Activated CD4-positive, alpha-beta memory T cell treated with anti-CD3 and anti-CD28 coated beads for 36 hours (primary cell): ENCODE measurements at regions not wholly inside any gene's neighbourhood (a gene's known extent, or its start where the extent isn't known, plus 50 kb on each side); places are given as distances from the start of the nearest gene placed in this dataset.

Experiments used
- CTCF ChIA-PET: fragments of 350-600 bp; sonication (Branson Sonifier 250); formaldehyde crosslinking; loops from one replicate; lab custom pipeline; 2021; ENCODE audit warnings: antibody characterized with exemption, inconsistent platforms; lab: Charles Lee
- POLR2A ChIA-PET: fragments of 350-600 bp; sonication (Branson Sonifier 250); formaldehyde crosslinking; loops from one replicate; lab custom pipeline; 2021; ENCODE audit warnings: antibody characterized with exemption; lab: Charles Lee
- DNase-seq: peaks from one replicate; pipeline ENCODE4 v3.0.0-alpha.2; 2020
- H3K27ac Mint-ChIP-seq: one replicate; pipeline ENCODE4 v1.8.0; 2021; ENCODE audit warnings: mixed read lengths
- H3K27me3 Mint-ChIP-seq: one replicate; pipeline ENCODE4 v1.8.0; 2021; ENCODE audit warnings: mixed read lengths
- H3K36me3 Mint-ChIP-seq: one replicate; pipeline ENCODE4 v1.8.0; 2021; ENCODE audit warnings: mixed read lengths
- H3K4me1 Mint-ChIP-seq: one replicate; pipeline ENCODE4 v1.8.0; 2021; ENCODE audit warnings: low read depth, mixed read lengths
- H3K4me3 Mint-ChIP-seq: one replicate; pipeline ENCODE4 v1.8.0; 2021; ENCODE audit warnings: mild to moderate bottlenecking, mixed read lengths
- H3K9me3 Mint-ChIP-seq: one replicate; pipeline ENCODE4 v1.8.0; 2021; ENCODE audit warnings: mixed read lengths
- intact Hi-C: fragments of 100-400 bp; cut with micrococcal nuclease; formaldehyde crosslinking; loops from one replicate; pipeline ENCODE4 v1.15.1; 2023

DNA sequence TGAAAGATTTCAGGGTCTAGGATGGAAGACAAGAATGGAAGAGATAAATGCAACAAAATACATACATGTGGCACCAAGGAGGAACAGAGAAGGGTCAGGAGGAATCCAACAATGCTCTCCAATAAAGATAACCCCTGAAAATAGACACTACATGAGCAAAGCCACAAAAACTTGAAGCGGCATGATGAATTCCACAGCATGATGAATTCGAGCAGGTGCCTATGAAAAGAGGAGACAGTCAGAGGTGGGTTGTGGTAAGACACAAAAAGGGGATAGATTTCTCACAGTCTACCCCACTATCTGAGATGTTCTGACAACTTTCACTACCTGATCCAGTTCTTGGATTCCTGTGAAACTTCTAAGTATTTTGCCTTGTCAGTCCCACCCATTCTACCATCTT is 81.5 kb upstream of the PAPPA start:
- POLR2A ChIA-PET: no interaction called here
- Mint-ChIP-seq H3K4me3 (no peak overlapping the region), H3K9me3 (no peaks in the 10 kb centered on the region), H3K36me3 (no peaks in the 10 kb centered on the region), H3K4me1 (no peaks in the 10 kb centered on the region), H3K27me3 (no peaks in the 10 kb centered on the region), H3K27ac (no peak overlapping the region)
- intact Hi-C loops: no loop called here
- DNase-seq: no peak
- CTCF ChIA-PET: no interaction called here

DNA sequence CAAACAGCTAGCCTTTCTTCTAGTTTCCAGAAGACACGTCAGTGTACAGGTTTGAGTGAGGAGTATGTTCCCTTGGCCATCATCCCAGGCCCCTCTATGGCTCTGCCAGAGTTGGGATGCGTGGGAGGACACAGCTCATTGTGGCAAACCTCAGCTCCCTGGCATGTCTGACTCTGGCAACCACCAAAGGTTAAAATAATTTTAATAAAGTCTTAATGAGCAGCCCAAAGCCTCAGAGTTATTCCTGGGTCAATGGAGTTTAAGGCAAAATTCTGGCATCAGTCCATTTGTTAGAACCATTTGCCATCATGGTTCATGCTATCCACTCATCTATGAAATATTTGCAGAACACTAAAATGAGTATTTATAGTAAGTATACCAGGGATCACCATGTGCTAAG is 79.8 kb upstream of the PAPPA start:
- Mint-ChIP-seq H3K27ac (no peak overlapping the region), H3K4me3 (no peak overlapping the region), H3K9me3 (no peaks in the 10 kb centered on the region), H3K4me1 (no peaks in the 10 kb centered on the region), H3K27me3 (no peaks in the 10 kb centered on the region), H3K36me3 (no peaks in the 10 kb centered on the region)
- intact Hi-C loops: no loop called here
- ChIA-PET POLR2A (no interaction called here), CTCF (no interaction called here)
- no peak for DNase-seq

DNA sequence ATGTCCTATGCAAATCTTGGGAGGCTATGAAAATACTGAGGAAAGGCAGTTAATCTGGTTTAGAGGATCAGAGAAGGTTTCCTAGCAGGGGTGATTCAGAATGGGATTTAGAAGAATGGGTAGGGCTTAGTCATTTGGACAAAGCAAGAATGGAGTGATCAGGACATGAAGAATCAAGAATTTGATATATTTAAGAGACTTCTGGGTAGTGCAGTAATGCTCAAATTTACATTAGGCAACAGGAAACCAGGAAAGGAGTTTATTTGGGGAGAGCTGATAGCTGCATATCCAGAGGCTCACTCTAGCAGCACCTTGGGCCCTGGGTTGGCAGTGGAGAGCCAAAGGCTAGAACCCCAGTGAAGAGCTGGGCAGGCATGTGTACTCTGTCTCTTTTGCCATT is 78.9 kb upstream of the PAPPA start:
- DNase-seq: no peak
- no peaks in the 10 kb centered on the region for H3K4me1 Mint-ChIP-seq
- H3K27me3 Mint-ChIP-seq: no peaks in the 10 kb centered on the region
- CTCF ChIA-PET: no interaction called here
- POLR2A ChIA-PET: no interaction called here
- no peaks in the 10 kb centered on the region for H3K9me3 Mint-ChIP-seq
- H3K36me3 Mint-ChIP-seq: no peaks in the 10 kb centered on the region
- intact Hi-C loops: no loop called here
- no peak overlapping the region for H3K27ac Mint-ChIP-seq
- no peak overlapping the region for H3K4me3 Mint-ChIP-seq

DNA sequence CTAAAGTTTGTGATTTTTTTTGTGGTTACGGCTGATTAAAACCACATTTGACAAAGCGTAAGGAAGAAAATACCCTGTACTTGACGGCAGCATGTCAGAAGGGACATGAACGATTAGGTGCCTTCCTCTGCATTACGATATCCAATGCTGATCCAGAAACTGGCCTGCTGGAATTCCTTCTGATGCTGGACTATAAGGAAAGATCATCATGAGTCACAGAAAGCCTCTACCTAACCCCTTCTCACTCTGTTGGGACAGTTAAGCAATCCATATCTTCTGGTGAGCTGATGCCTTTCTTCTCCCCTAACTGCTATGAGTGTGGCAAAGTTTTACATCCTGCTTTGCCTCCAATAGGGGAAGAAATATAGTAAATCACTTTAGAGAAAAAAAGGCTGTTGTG is 78.4 kb upstream of the PAPPA start:
- Mint-ChIP-seq H3K4me3 (no peak overlapping the region), H3K27me3 (no peaks in the 10 kb centered on the region), H3K27ac (no peak overlapping the region), H3K9me3 (no peaks in the 10 kb centered on the region), H3K36me3 (no peaks in the 10 kb centered on the region), H3K4me1 (no peaks in the 10 kb centered on the region)
- ChIA-PET CTCF (no interaction called here), POLR2A (no interaction called here)
- intact Hi-C loops: no loop called here
- DNase-seq: no peak

DNA sequence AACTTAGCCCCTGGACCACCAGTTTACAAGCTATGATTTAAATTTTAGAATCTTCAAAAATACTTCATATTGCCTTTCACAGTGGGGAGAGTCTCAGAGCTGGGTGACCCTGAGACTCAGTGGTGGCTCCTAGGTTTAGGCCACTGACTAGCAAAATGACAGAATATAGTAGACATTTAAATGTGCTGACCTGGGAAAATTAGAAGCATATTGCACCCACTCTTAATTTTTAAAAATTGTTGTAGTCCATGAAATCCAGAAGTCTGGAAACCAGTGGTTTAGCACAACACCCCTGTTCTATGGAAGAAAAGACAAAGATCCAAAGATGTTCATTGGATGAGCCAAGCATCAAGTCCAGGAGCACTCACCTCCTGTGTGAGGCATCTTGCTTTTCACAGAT is 75.0 kb upstream of the PAPPA start:
- no peak overlapping the region for H3K4me3 Mint-ChIP-seq
- H3K36me3 Mint-ChIP-seq: no peaks in the 10 kb centered on the region
- ChIA-PET POLR2A (no interaction called here), CTCF (no interaction called here)
- no peaks in the 10 kb centered on the region for H3K4me1 Mint-ChIP-seq
- H3K27ac Mint-ChIP-seq: no peak overlapping the region
- H3K27me3 Mint-ChIP-seq: no peaks in the 10 kb centered on the region
- intact Hi-C loops: no loop called here
- no peaks in the 10 kb centered on the region for H3K9me3 Mint-ChIP-seq
- DNase-seq: no peak

DNA sequence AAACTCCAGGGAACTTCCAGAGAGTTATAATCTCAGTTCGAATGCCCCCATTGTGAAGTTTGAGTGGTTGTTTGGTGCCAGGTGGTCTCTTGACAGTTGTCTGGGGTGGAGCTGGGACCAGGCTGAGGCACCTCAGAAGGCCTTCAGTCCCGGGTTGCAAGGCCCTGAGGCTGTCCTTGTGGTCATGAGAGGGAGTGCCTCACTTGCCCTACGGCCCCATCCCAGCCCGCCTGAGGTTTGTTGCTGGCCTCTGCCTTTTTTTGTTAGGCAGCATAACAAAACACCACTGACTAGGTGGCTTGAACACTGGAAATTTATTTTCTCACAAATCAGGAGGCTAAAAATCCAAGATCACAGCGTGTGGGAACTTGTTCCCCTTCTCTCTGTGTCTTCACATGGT is 73.0 kb upstream of the PAPPA start:
- no peaks in the 10 kb centered on the region for H3K4me1 Mint-ChIP-seq
- intact Hi-C loops: no loop called here
- H3K27ac Mint-ChIP-seq: no peak overlapping the region
- no peak for DNase-seq
- H3K4me3 Mint-ChIP-seq: no peak overlapping the region
- no peaks in the 10 kb centered on the region for H3K36me3 Mint-ChIP-seq
- CTCF ChIA-PET: no interaction called here
- POLR2A ChIA-PET: no interaction called here
- H3K9me3 Mint-ChIP-seq: no peaks in the 10 kb centered on the region
- no peaks in the 10 kb centered on the region for H3K27me3 Mint-ChIP-seq

DNA sequence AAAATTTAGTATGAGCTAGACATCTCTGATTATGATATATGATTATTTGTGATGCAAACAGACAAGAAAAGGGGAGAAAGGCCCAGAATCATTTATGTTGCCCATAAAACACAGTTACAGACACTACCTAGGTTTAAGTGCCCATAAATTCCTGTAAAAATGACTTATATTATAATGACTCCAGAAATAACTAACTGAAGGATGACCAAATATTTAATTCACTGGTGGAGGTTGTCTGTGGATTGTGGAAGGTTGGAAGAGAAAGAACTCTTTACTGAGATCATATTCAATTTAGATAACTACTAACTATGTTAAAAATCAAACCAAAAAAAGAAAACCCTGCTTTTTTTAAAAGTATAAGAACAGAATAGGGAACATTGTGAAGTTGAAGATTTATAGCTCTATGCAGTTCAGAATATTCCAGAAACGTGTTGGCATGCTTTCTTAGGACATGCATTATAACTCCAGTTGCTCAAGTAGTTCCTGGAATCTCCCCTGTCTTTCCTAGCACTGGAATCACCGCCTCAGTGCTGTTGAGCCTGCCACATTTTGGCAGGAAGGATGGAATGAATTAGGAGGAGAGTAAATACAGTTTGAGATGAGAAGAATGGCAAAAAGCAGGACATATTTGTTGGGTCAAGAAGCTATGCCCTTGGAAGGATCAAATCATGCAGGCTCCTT is 72.0 kb upstream of the PAPPA start:
- Mint-ChIP-seq H3K27me3 (no peaks in the 10 kb centered on the region), H3K27ac (no peak overlapping the region), H3K9me3 (no peaks in the 10 kb centered on the region), H3K4me3 (no peak overlapping the region), H3K4me1 (no peaks in the 10 kb centered on the region), H3K36me3 (no peaks in the 10 kb centered on the region)
- intact Hi-C loops: no loop called here
- ChIA-PET CTCF (no interaction called here), POLR2A (no interaction called here)
- no peak for DNase-seq

DNA sequence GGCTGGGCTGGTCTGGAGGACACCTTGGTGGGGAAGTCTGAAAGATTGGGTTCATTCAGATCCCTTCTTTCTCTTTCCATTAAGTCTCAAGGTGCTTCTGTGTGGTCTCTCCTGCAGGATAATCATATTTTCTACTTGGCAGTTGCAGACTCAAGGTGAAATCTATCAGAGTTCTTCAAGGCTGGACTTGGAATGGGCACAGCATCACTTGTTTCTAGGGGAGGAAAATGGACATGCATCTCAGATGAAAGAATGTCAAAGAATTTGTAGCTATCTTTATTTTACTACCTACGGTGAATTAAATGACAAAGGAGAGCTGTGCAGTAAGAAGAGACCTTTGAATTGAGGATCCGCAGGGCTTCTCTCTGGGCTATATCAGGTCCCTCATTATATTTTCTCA is 69.8 kb upstream of the PAPPA start:
- ChIA-PET CTCF (no interaction called here), POLR2A (no interaction called here)
- H3K27me3 Mint-ChIP-seq: no peaks in the 10 kb centered on the region
- no peak for DNase-seq
- H3K36me3 Mint-ChIP-seq: no peaks in the 10 kb centered on the region
- H3K9me3 Mint-ChIP-seq: no peaks in the 10 kb centered on the region
- intact Hi-C loops: no loop called here
- no peaks in the 10 kb centered on the region for H3K4me1 Mint-ChIP-seq
- no peak overlapping the region for H3K27ac Mint-ChIP-seq
- no peak overlapping the region for H3K4me3 Mint-ChIP-seq

DNA sequence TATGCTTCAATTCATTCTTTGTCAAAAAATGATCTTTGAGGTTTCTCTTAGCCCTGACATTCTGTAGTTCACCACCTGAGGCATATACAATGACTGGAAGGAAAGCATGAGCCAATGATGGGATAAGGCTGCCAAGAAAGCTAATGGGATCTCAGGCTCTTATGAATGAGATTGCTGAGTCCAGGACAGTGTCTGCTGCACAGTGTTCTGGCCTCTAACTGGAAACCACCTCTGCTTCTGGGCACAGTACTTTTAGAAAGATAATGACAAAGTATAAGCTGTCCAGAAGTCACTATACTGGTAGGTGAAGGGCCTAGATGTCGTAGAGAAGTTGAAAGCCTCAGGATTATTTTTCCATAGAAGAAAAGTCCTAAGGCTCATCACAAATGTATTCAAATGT is 69.1 kb upstream of the PAPPA start:
- no peaks in the 10 kb centered on the region for H3K9me3 Mint-ChIP-seq
- intact Hi-C loops: no loop called here
- CTCF ChIA-PET: no interaction called here
- H3K4me3 Mint-ChIP-seq: no peak overlapping the region
- no peaks in the 10 kb centered on the region for H3K27me3 Mint-ChIP-seq
- H3K4me1 Mint-ChIP-seq: no peaks in the 10 kb centered on the region
- no peak for DNase-seq
- H3K27ac Mint-ChIP-seq: no peak overlapping the region
- POLR2A ChIA-PET: no interaction called here
- H3K36me3 Mint-ChIP-seq: no peaks in the 10 kb centered on the region

DNA sequence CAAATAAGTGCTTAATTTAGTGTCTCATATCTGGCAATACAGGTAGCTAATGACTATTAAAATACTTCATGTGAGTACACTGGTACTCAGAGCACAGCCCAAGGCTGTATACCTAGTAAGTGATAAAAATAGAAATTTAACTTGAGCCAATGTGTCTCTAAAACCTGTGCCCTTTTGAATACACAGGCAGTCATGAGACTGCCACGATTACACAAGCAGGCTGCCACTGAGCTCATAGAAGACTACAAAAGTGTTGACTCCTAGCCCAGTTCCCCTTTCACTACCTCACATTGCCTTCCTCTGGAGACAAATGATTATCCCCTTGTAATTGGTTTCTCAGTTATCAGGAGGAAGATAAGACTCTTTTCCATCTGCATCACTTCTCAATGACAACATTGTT is 66.3 kb upstream of the PAPPA start:
- POLR2A ChIA-PET: no interaction called here
- intact Hi-C loops: no loop called here
- CTCF ChIA-PET: no interaction called here

DNA sequence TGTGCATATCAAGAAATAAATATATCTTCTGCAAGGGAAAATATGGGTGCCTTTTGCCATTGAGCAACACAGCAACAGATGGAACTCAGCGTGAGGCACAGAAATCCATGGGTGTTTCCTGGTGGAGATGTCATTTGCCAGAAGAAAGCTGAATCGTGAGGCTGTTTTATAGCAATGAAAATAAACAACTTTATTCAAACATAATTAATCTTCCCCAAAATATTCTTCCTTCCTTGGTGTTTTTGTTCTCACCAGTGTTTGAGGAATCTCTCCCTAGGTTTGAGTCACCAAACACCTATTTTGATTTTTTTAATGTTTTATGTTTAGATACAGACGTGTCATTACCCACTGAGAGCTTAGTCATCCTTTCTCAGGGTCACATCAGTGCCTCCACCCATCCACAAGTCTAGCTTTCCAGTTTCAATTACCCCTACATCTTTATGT is 65.8 kb upstream of the PAPPA start:
- POLR2A ChIA-PET: no interaction called here
- CTCF ChIA-PET: no interaction called here
- no peak for DNase-seq
- intact Hi-C loops: no loop called here
- no peaks in the 10 kb centered on the region for H3K9me3 Mint-ChIP-seq
- no peaks in the 10 kb centered on the region for H3K36me3 Mint-ChIP-seq
- H3K4me3 Mint-ChIP-seq: no peak overlapping the region
- H3K4me1 Mint-ChIP-seq: no peaks in the 10 kb centered on the region
- no peaks in the 10 kb centered on the region for H3K27me3 Mint-ChIP-seq
- no peak overlapping the region for H3K27ac Mint-ChIP-seq

More for the DNA sequence above, 66.3 kb upstream of the PAPPA start:
- H3K27ac Mint-ChIP-seq: no peak overlapping the region
- no peaks in the 10 kb centered on the region for H3K27me3 Mint-ChIP-seq
- no peak overlapping the region for H3K4me3 Mint-ChIP-seq
- H3K9me3 Mint-ChIP-seq: no peaks in the 10 kb centered on the region
- no peaks in the 10 kb centered on the region for H3K4me1 Mint-ChIP-seq
- DNase-seq: no peak
- H3K36me3 Mint-ChIP-seq: no peaks in the 10 kb centered on the region

DNA sequence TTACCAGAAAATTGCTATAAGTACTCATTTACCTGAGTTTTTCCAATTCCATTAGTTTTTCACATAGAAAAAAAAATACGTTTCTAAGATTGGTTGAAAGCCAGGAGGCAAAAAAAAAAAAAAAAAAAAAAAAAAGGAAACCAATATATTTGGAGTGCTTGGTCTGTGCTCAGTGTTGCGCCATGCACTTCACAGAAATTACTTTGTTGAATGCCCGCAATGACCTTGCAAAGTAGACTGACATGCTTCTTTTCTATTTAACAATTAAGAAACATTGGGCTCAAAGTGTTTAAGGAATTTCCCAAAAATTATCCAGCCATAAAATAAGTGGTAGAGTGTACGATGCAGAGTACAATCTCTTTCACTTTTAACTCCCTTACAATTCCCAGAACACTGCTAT is 65.2 kb upstream of the PAPPA start:
- Mint-ChIP-seq H3K4me3 (no peak overlapping the region), H3K4me1 (no peaks in the 10 kb centered on the region), H3K36me3 (no peaks in the 10 kb centered on the region), H3K27ac (no peak overlapping the region), H3K9me3 (no peaks in the 10 kb centered on the region), H3K27me3 (no peaks in the 10 kb centered on the region)
- no peak for DNase-seq
- intact Hi-C loops: no loop called here
- CTCF ChIA-PET: no interaction called here
- POLR2A ChIA-PET: no interaction called here

DNA sequence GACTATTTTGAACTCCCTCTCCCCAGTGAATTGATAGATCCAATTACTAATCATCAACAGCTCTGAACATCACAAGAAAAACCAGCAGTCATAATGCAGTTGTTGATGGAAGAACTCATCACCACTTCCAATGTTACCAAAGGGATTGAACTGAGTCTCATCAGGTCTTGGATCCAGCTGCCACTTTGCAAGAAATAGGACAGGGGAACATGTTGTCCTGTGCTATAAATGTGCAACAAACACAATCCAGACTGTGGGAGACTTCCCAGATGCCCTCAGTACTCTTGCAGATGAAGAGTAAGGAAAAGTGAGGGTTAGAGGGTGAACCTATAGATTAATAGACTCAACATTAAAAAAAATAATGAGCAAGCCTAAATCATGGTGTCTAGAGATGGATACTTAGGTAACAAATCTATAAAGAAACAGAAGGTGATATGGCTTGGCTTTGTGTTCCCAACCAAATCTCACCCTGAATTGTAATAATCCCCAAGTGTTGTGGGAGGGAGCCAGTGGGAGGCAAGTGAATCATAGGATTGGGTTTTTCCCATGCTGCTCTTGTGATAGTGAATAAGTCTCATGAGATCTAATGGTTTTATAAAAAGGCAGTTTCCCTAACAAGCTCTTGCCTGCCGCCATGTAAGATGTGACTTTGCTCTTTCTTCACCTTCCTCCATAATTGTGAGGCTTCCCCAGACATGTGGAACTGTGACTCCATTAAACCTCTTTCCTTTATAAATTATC is 63.4 kb upstream of the PAPPA start:
- ChIA-PET CTCF (no interaction called here), POLR2A (no interaction called here)
- intact Hi-C loops: no loop called here
- Mint-ChIP-seq H3K27me3 (no peaks in the 10 kb centered on the region), H3K27ac (no peak overlapping the region), H3K4me1 (no peaks in the 10 kb centered on the region), H3K9me3 (no peaks in the 10 kb centered on the region), H3K4me3 (no peak overlapping the region), H3K36me3 (no peaks in the 10 kb centered on the region)
- DNase-seq: no peak
